HEK293T (cell line): ENCODE measurements at regions not wholly inside any gene's neighbourhood (a gene's known extent, or its start where the extent isn't known, plus 50 kb on each side); places are given as distances from the start of the nearest gene placed in this dataset.

Experiments
- CTCF ChIA-PET: fragments of 350-600 bp; formaldehyde crosslinking; extraction: SDS; loops from one replicate; lab custom pipeline; 2021; ENCODE audit warnings: antibody characterized with exemption, inconsistent platforms; lab: Yijun Ruan, JAX
- POLR2A ChIA-PET: fragments of 350-600 bp; formaldehyde crosslinking; extraction: SDS; loops from one replicate; lab custom pipeline; 2020; ENCODE audit warnings: antibody characterized with exemption, inconsistent platforms; lab: Yijun Ruan, JAX
- DNase-seq: peaks from one replicate; pipeline ENCODE4 v3.0.0; 2012; ENCODE audit warnings: mixed read lengths; ENCODE audit errors: extremely low spot score
- ARNT ChIP-seq: fragments of 450-650 bp; IDR thresholded peaks from 2 replicates; pipeline ENCODE4 v1.6.1; 2017; ENCODE audit warnings: mild to moderate bottlenecking
- BHLHE40 ChIP-seq: fragments of 450-650 bp; IDR thresholded peaks from 2 replicates; pipeline ENCODE4 v1.6.1; 2016; ENCODE audit warnings: mild to moderate bottlenecking, moderate library complexity, borderline replicate concordance
- CTBP1 ChIP-seq: fragments of 450-650 bp; IDR thresholded peaks from 2 replicates; pipeline ENCODE4 v1.6.1; 2016; ENCODE audit warnings: borderline replicate concordance
- ELF4 ChIP-seq: fragments of 450-650 bp; IDR thresholded peaks from 2 replicates; pipeline ENCODE4 v1.6.1; 2017; ENCODE audit warnings: antibody characterized with exemption
- FOXA1 ChIP-seq: fragments of 450-650 bp; IDR thresholded peaks from 2 replicates; pipeline ENCODE4 v1.6.1; 2016; ENCODE audit warnings: mild to moderate bottlenecking
- FOXK2 ChIP-seq: fragments of 450-650 bp; IDR thresholded peaks from 2 replicates; pipeline ENCODE4 v1.6.1; 2016; ENCODE audit warnings: mild to moderate bottlenecking
- FOXM1 ChIP-seq: fragments of 450-650 bp; IDR thresholded peaks from 2 replicates; pipeline ENCODE4 v1.6.1; 2017; ENCODE audit warnings: mild to moderate bottlenecking, borderline replicate concordance
- HDGF ChIP-seq: fragments of 450-650 bp; IDR thresholded peaks from 2 replicates; pipeline ENCODE4 v1.6.1; 2017; ENCODE audit warnings: antibody characterized with exemption, borderline replicate concordance
- L3MBTL2 ChIP-seq: fragments of 450-650 bp; conservative IDR thresholded peaks from 2 replicates; pipeline ENCODE4 v1.6.1; 2016; ENCODE audit warnings: mild to moderate bottlenecking
- LEF1 ChIP-seq: fragments of 450-650 bp; IDR thresholded peaks from 2 replicates; pipeline ENCODE4 v1.6.1; 2017; ENCODE audit warnings: mild to moderate bottlenecking, borderline replicate concordance
- NFRKB ChIP-seq: fragments of 450-650 bp; IDR thresholded peaks from 2 replicates; pipeline ENCODE4 v1.6.1; 2016; ENCODE audit warnings: mild to moderate bottlenecking, moderate library complexity
- PKNOX1 ChIP-seq: fragments of 450-650 bp; IDR thresholded peaks from 2 replicates; pipeline ENCODE4 v1.6.1; 2016
- SP1 ChIP-seq: fragments of 450-650 bp; IDR thresholded peaks from 2 replicates; pipeline ENCODE4 v1.6.1; 2017
- SUZ12 ChIP-seq: fragments of 450-650 bp; IDR thresholded peaks from 2 replicates; pipeline ENCODE4 v1.6.1; 2016; ENCODE audit warnings: mild to moderate bottlenecking
- TARDBP ChIP-seq: fragments of 450-650 bp; IDR thresholded peaks from 2 replicates; pipeline ENCODE4 v1.6.1; 2016
- ZNF384 ChIP-seq: fragments of 450-650 bp; IDR thresholded peaks from 2 replicates; pipeline ENCODE4 v1.6.1; 2016

GRCh38 chr17:69710926-69711325 is 296.4 kb downstream of the MAP2K6 start:
- no peak for TF ChIP-seq L3MBTL2
- TF ChIP-seq PKNOX1: no peak
- no peak for TF ChIP-seq NFRKB
- TF ChIP-seq ZNF384: no peak
- no peak for TF ChIP-seq ELF4
- no peak for TF ChIP-seq CTBP1
- TF ChIP-seq SP1: no peak
- TF ChIP-seq LEF1: no peak
- no peak for TF ChIP-seq SUZ12
- TF ChIP-seq BHLHE40: no peak
- no peak for TF ChIP-seq FOXK2
- no peak for TF ChIP-seq TARDBP
- TF ChIP-seq FOXA1: no peak
- TF ChIP-seq ARNT: no peak
- no peak for TF ChIP-seq FOXM1
- ChIA-PET CTCF (no interaction called here), POLR2A (no interaction called here)
- DNase-seq: no peak

- DNase-seq: no peak
- ChIA-PET POLR2A (no interaction called here), CTCF (no interaction called here)
- TF ChIP-seq FOXA1 (no peak), ARNT (no peak), FOXK2 (no peak), HDGF (no peak), LEF1 (no peak), SUZ12 (no peak), ELF4 (no peak), PKNOX1 (no peak), SP1 (no peak), FOXM1 (no peak)
Measured at GRCh38 chr17:69711541-69711940, 297.0 kb downstream of the MAP2K6 start.

DNA sequence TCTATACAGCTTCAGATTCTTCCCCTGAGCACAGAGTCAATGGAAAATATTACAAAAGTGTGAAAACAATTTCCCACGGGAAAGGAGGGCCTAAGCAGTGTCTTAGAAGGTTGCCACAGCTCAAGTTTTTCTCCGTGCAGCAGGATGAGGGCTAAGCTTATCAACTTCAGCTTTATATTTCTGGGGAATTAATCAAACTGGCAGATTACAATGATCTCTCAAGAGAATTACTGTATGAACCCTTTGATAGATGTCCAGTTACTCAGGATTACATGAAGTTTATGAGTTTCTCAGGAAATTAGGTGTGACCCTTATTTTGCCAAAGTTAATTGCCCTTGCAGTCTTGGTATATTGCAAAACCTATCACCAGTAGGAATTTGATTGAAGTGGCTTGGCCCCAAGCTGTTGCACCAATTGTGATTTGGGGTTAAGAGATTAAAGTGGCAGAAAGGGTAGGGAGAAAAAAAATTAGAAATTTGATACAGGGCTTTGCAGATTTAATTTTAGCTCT is 298.4 kb downstream of the MAP2K6 start:
- ChIA-PET CTCF (interaction anchor here (0.6 kb wide), 1 partner anchor 740 kb away, joined by 3 read pairs; no protein-coding TSS in a partner anchor), POLR2A (no interaction called here)
- no peak for TF ChIP-seq ELF4
- TF ChIP-seq ZNF384: no peak
- no peak for TF ChIP-seq PKNOX1
- no peak for TF ChIP-seq BHLHE40
- no peak for TF ChIP-seq FOXK2
- no peak for TF ChIP-seq LEF1
- TF ChIP-seq HDGF: no peak
- DNase-seq: no peak

GRCh38 chr17:69713815-69714214 is 299.3 kb downstream of the MAP2K6 start:
- ChIA-PET CTCF (no interaction called here), POLR2A (no interaction called here)
- TF ChIP-seq ARNT (no peak), BHLHE40 (no peak), SP1 (no peak), PKNOX1 (no peak), ELF4 (no peak), ZNF384 (no peak), FOXK2 (no peak), L3MBTL2 (no peak), HDGF (no peak), FOXA1 (no peak), TARDBP (no peak), FOXM1 (no peak), SUZ12 (no peak), LEF1 (no peak), NFRKB (no peak), CTBP1 (no peak)
- DNase-seq: no peak

DNA sequence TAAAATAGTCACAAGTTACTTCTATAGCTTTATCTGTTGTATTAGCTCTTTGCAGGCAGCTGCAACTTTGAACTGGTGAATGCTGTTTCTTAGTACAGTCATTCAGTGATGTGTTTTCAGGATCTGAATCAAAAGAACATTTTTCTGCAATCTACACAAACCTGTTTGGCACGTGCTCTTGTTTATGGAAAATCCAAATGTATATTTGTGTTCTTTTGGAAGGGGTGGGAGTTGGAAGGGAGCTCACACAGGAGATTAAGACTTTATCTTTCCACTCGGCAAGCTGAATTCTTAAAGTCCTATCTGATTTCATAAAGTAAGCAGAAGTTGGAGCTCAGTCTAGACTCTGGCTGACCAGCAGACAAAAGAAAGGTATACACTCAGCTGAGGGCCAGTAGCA is 300.2 kb downstream of the MAP2K6 start:
- ChIA-PET CTCF (interaction anchor here (0.6 kb wide), 2 partner anchors 269 to 381 kb away, joined by 3 to 6 read pairs; no protein-coding TSS in a partner anchor), POLR2A (no interaction called here)
- DNase-seq: no peak
- TF ChIP-seq PKNOX1 (no peak), FOXM1 (no peak), SUZ12 (no peak), CTBP1 (no peak), ELF4 (no peak), BHLHE40 (no peak), ZNF384 (no peak), L3MBTL2 (no peak), TARDBP (no peak), NFRKB (no peak), SP1 (no peak)

- POLR2A ChIA-PET: no interaction called here
- DNase-seq: no peak
- CTCF ChIA-PET: no interaction called here
- TF ChIP-seq FOXK2 (no peak), L3MBTL2 (no peak), ARNT (no peak), FOXA1 (no peak), NFRKB (no peak), PKNOX1 (no peak), SUZ12 (no peak), FOXM1 (no peak), ELF4 (no peak), HDGF (no peak), ZNF384 (no peak)
Measured at GRCh38 chr17:69715656-69716055, 301.2 kb downstream of the MAP2K6 start.
